Cardiac fibroblast (primary cell): ENCODE measurements at regions not wholly inside any gene's neighbourhood (a gene's known extent, or its start where the extent isn't known, plus 50 kb on each side); places are given as distances from the start of the nearest gene placed in this dataset.

Experiments used
- DNase-seq, 2 donors: peaks; one replicate each; pipeline versions ENCODE4 v3.0.0 to v3.0.0-alpha.2; 2010; ENCODE audit warnings: low read depth in 2 of 2
- H3K4me3 ChIP-seq, 2 donors: replicated peaks in 1 of 2; 1 replicate in 1 of 2; 2 replicates in 1 of 2; pipeline ENCODE4 v1.5.1; 2011; ENCODE audit warnings: low read depth in 2 of 2, low read length in 2 of 2, mild to moderate bottlenecking in 2 of 2, moderate library complexity in 1 of 2
- TF ChIP-seq, protein P1 (sequence below): IDR thresholded peaks from one replicate; pipeline ENCODE4 v1.5.1; 2011; ENCODE audit warnings: low read depth, mild to moderate bottlenecking, low read length, inconsistent platforms

DNA sequence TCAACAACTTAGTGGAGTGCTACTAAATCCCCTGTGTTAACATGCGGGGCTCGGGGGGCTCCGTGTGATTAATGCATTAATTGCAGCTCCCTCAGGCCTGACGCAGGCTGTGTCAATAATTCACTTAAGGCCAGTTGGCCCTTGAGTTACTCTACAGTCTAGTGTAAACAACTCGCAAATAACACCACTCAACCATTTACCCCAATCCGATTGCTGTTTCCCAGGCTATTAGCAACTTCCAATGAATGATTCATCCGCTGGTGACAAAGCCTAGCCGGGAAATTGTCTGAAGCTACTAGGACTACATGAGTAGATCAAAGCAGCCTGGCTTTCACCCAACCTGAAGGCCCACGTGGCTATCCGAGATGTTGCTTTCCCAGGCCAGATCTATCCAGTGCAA is 121.3 kb upstream of the SOX14 start:
- TF ChIP-seq, protein P1, sequence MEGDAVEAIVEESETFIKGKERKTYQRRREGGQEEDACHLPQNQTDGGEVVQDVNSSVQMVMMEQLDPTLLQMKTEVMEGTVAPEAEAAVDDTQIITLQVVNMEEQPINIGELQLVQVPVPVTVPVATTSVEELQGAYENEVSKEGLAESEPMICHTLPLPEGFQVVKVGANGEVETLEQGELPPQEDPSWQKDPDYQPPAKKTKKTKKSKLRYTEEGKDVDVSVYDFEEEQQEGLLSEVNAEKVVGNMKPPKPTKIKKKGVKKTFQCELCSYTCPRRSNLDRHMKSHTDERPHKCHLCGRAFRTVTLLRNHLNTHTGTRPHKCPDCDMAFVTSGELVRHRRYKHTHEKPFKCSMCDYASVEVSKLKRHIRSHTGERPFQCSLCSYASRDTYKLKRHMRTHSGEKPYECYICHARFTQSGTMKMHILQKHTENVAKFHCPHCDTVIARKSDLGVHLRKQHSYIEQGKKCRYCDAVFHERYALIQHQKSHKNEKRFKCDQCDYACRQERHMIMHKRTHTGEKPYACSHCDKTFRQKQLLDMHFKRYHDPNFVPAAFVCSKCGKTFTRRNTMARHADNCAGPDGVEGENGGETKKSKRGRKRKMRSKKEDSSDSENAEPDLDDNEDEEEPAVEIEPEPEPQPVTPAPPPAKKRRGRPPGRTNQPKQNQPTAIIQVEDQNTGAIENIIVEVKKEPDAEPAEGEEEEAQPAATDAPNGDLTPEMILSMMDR: no peak
- no peak overlapping the region for H3K4me3 ChIP-seq
- no peak for DNase-seq

DNA sequence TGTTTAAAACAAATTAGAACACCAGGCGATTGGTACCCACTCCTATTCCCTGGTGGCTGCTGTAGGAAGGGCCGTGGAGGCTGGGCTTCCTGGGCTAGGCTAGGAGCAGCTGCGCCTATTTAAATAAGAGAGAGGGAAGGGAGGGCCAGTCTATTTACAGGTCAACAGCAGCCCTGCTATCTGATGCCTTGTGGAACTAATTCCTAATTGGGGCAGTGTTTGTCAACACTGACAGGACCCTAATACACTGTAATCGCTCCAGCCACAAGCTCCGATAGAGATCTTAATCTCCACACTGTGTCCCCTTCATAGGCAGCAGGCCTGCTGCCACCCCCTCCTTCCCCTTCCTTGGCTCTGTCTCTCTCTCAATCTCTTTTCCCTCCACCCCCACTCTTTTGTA is 116.9 kb upstream of the SOX14 start:
- H3K4me3 ChIP-seq: no peak overlapping the region
- DNase-seq: no peak
- TF ChIP-seq, protein P1: no peak

DNA sequence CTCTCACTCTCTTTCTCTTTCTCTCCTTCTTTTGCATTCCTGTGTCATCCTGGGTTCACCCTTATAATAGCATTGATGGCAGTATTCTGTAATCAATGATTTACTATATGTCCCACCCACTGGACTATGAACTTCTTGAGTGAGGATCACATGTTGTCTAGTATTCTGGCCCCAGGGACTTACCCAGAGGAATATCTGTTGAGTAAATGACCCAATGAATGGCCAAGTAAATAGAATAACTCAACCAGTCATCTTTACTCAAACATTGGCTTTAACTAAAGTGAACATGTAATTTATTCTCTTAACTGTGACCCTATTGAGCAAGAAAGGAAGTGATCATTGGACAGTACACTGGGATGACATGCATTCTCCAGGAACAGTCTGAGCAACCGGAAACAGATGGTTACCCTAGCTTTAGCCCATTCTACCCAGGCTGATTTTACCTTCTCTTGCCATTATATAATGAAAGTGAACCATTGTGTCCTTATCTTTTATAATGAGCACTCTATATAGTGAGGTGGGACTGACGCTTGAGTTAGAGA is 94.5 kb upstream of the SOX14 start:
- no peak for DNase-seq
- TF ChIP-seq, protein P1: no peak
- H3K4me3 ChIP-seq: no peak overlapping the region

DNA sequence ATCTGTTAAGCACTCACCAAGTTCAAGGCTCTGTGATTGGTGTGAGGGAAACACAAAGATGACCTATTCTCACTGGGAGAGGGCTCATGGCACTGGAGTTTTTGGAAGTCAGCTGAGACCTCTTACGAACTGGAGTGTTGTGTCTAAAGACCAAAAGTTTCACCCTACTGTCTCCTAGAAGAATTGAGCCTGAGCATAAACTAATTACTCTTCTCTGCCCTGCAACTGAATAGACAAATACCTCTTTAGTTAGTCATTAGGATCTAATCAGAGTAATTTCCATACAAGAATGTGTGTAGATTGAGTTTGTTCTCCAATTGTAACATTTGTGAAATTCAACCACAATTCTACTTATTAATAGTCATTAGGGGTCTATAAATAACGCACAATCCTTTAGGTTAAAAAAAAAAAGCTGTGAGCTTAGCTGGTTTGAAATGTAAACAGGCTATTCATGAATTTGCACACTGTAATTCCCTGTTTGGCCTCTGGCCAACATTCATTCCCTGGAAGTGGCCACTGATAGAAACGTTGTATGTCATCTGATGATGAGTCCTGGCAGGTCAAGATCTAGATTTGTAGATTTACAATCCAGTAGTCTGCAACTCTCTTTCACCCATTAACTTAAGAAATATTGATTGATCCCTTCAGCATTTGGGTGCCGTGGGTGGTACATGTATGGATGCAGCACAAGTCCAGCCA is 76.8 kb upstream of the SOX14 start:
- TF ChIP-seq, protein P1: no peak
- no peak overlapping the region for H3K4me3 ChIP-seq
- no peak for DNase-seq

DNA sequence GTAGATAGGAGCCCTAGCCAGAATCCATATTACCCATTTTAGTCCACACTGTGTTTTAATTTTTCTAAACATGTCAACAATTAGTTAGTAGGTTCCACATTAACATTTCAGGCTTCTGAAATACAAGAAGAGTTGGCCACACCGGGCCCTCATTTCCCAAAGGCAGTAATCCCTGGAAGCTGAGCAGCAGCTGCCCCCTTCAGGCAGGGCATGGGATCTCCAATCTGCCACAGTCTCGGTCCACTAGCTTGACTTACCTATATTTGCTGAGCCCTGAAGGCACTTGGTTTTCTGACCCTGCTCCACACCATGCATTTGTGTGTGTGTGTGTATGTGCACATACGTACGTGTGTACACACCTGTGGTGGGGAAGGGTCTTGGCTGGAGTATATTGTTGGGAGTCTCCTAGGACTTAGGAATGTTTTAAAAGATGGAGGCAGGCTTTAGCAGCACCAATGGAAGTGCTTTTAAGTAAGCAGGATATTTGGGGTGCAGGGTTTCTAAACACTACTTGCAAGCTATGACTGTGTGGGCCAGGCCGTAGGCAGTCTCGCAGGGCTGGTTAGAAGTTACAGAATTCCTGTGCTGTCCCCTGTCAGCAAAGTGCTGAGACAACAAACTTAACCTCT is 71.2 kb upstream of the SOX14 start:
- DNase-seq: no peak
- TF ChIP-seq, protein P1: no peak
- no peak overlapping the region for H3K4me3 ChIP-seq

DNA sequence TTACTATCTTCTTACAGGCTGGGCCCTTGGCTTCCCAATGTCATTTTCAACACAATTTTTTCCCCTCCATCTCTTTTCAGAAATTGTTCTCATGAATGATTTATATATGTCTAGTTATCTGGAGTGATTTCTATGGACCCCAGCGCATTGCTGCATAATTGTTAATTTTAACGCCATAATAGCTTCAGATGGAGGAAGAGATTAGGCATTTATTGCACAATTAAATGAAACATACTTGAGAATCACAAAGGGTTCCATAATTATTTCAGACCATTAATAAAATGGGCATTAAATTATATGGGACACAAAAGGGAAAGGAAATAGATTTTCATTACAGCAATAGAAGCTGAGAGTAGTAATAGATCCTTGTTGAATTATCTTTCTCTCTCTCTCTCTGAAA is 70.3 kb upstream of the SOX14 start:
- DNase-seq: no peak
- H3K4me3 ChIP-seq: no peak overlapping the region
- TF ChIP-seq, protein P1: no peak
